KMS-11 (cell line): ENCODE measurements at regions not wholly inside any gene's neighbourhood (a gene's known extent, or its start where the extent isn't known, plus 50 kb on each side); places are given as distances from the start of the nearest gene placed in this dataset.

Experiments
- H2AFZ ChIP-seq: fragments of 200-600 bp; sonication (generic); 2 replicates; pipeline ENCODE4 v1.6.1; 2016; ENCODE audit warnings: antibody characterized with exemption, mixed run types, low read depth
- H3K27ac ChIP-seq: fragments of 200-600 bp; sonication (generic); 2 replicates; pipeline ENCODE4 v1.6.1; 2016; ENCODE audit warnings: mild to moderate bottlenecking, mixed run types
- H3K27me3 ChIP-seq: fragments of 200-600 bp; sonication (generic); 2 replicates; pipeline ENCODE4 v1.6.1; 2017; ENCODE audit warnings: mild to moderate bottlenecking, low read depth, mixed run types, moderate library complexity; ENCODE audit not compliant: insufficient read depth
- H3K36me3 ChIP-seq: fragments of 200-600 bp; sonication (generic); 2 replicates; pipeline ENCODE4 v1.6.1; 2017; ENCODE audit warnings: mild to moderate bottlenecking, mixed run types; ENCODE audit not compliant: insufficient read depth
- H3K4me1 ChIP-seq: fragments of 200-600 bp; sonication (generic); 2 replicates; pipeline ENCODE4 v1.6.1; 2016; ENCODE audit warnings: mild to moderate bottlenecking, low read depth, mixed run types; ENCODE audit not compliant: poor library complexity, severe bottlenecking
- H3K4me2 ChIP-seq: fragments of 200-600 bp; sonication (generic); 2 replicates; pipeline ENCODE4 v1.7.0; 2016; ENCODE audit warnings: mild to moderate bottlenecking, mixed run types
- H3K4me3 ChIP-seq: fragments of 200-600 bp; sonication (generic); IDR thresholded peaks from 2 replicates; pipeline ENCODE4 v1.6.1; 2017; ENCODE audit warnings: low read depth, low read length, mixed read lengths; ENCODE audit not compliant: insufficient read depth
- H3K79me2 ChIP-seq: fragments of 200-600 bp; sonication (generic); 2 replicates; pipeline ENCODE4 v1.6.1; 2016; ENCODE audit warnings: low read depth, mixed run types; ENCODE audit not compliant: insufficient read depth
- H3K9ac ChIP-seq: fragments of 200-600 bp; sonication (generic); 2 replicates; pipeline ENCODE4 v1.6.1; 2016; ENCODE audit warnings: mild to moderate bottlenecking, mixed run types
- H4K20me1 ChIP-seq: fragments of 200-600 bp; sonication (generic); 2 replicates; pipeline ENCODE4 v1.6.1; 2016; ENCODE audit warnings: mild to moderate bottlenecking, mixed run types; ENCODE audit not compliant: insufficient read depth
- TF ChIP-seq, protein P1 (sequence below): fragments of 200-600 bp; sonication (generic); conservative IDR thresholded peaks from 2 replicates; pipeline ENCODE4 v1.6.1; 2017; ENCODE audit warnings: low read depth, mild to moderate bottlenecking, antibody characterized with exemption, low read length, moderate library complexity, mixed read lengths

DNA sequence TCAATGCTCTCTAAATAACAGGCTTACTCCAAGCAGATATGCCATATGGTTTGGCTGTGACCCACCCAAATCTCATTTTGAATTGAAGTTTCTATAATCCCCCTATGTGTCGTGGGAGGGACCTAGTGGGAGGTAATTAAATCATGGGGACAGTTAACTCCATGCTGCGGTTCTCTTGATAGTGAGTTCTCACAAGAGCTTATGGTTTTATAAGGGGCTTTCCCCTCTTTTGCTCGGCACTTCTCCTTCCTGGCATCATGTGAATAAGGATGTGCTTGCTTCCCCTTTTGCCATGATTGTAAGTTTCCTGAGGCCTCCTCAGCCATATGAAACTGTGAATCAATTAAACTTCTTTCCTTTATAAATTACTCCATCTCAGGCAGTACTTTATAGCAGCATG, 302.7 kb upstream of the ZC3H15 start:
- Histone ChIP-seq H3K4me2 (no peak overlapping the region), H3K79me2 (no peaks in the 10 kb centered on the region), H3K4me3 (no peak overlapping the region), H3K4me1 (no peaks in the 10 kb centered on the region), H2AFZ (no peak overlapping the region), H3K27ac (no peak overlapping the region), H3K36me3 (no peaks in the 10 kb centered on the region), H3K27me3 (no peaks in the 10 kb centered on the region), H3K9ac (no peak overlapping the region), H4K20me1 (no peaks in the 10 kb centered on the region)
- TF ChIP-seq, protein P1, sequence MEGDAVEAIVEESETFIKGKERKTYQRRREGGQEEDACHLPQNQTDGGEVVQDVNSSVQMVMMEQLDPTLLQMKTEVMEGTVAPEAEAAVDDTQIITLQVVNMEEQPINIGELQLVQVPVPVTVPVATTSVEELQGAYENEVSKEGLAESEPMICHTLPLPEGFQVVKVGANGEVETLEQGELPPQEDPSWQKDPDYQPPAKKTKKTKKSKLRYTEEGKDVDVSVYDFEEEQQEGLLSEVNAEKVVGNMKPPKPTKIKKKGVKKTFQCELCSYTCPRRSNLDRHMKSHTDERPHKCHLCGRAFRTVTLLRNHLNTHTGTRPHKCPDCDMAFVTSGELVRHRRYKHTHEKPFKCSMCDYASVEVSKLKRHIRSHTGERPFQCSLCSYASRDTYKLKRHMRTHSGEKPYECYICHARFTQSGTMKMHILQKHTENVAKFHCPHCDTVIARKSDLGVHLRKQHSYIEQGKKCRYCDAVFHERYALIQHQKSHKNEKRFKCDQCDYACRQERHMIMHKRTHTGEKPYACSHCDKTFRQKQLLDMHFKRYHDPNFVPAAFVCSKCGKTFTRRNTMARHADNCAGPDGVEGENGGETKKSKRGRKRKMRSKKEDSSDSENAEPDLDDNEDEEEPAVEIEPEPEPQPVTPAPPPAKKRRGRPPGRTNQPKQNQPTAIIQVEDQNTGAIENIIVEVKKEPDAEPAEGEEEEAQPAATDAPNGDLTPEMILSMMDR: no peak

DNA sequence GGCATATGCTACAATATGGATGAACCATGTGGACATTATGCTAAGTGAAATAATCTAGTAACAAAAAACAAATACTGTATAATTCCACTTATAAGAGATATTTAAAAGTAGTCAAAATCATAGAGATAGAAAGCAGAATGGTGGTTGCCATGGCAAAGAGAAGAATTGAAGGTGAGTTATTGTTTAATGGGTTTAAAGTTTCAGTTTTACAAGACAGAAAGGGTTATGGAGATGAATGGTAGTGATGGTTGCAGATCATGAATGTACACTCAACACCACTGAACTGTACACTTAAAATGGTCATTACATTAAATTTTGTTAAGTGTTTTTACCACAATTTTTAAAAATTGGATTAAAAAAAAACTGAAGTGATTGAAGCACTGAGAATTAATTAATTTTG, 298.2 kb upstream of the ZC3H15 start:
- H4K20me1 ChIP-seq: no peaks in the 10 kb centered on the region
- no peak overlapping the region for H3K4me2 ChIP-seq
- H3K79me2 ChIP-seq: no peaks in the 10 kb centered on the region
- H3K27ac ChIP-seq: no peak overlapping the region
- no peak overlapping the region for H3K4me3 ChIP-seq
- TF ChIP-seq, protein P1: no peak
- H3K4me1 ChIP-seq: no peaks in the 10 kb centered on the region
- no peaks in the 10 kb centered on the region for H3K27me3 ChIP-seq
- no peak overlapping the region for H2AFZ ChIP-seq
- no peaks in the 10 kb centered on the region for H3K36me3 ChIP-seq
- no peak overlapping the region for H3K9ac ChIP-seq

DNA sequence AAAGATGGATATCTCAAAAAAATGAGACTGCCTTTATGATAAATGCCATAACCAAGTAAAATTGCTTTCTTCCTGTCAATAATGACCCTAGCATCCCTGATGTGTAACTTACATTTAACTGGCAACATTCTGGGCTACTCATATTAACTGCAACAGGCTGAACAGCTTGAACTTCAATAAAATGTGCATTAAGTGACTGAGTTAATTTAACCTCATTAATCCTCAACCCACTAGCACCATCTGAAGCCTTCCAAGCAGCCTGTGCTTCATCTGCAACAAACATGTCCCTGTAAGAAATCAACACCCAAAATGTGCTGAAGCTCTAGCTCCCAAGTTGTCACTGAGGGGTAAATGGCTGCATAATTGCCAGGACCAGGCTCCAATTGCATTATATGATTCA, 296.2 kb upstream of the ZC3H15 start:
- no peak overlapping the region for H2AFZ ChIP-seq
- no peak overlapping the region for H3K27ac ChIP-seq
- H3K79me2 ChIP-seq: no peaks in the 10 kb centered on the region
- H4K20me1 ChIP-seq: no peaks in the 10 kb centered on the region
- TF ChIP-seq, protein P1: no peak
- no peaks in the 10 kb centered on the region for H3K4me1 ChIP-seq
- no peak overlapping the region for H3K9ac ChIP-seq
- no peaks in the 10 kb centered on the region for H3K27me3 ChIP-seq
- no peaks in the 10 kb centered on the region for H3K36me3 ChIP-seq
- H3K4me2 ChIP-seq: no peak overlapping the region
- no peak overlapping the region for H3K4me3 ChIP-seq

DNA sequence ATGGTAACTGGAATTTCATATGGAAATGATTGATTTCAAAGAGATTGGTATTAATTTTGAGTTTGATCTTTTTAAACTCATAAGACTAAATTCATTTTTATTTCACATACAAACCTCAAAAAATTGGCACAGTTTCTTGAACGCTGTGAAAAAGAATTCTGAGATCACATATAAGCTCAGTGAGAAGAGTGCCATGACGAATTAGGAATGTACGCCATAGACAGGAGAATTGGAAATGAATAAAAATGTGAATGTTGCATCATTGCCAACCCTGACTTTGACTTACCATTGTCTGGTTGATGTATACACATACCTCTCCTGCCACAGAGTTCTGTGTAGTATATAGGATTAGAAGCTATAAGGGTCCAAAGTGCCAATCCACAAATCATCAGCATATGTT, 290.4 kb upstream of the ZC3H15 start:
- no peak overlapping the region for H3K4me3 ChIP-seq
- H3K36me3 ChIP-seq: no peaks in the 10 kb centered on the region
- no peak overlapping the region for H3K9ac ChIP-seq
- no peak overlapping the region for H2AFZ ChIP-seq
- H3K27ac ChIP-seq: no peak overlapping the region
- TF ChIP-seq, protein P1: no peak
- no peak overlapping the region for H3K4me2 ChIP-seq
- H3K4me1 ChIP-seq: no peaks in the 10 kb centered on the region
- no peaks in the 10 kb centered on the region for H3K27me3 ChIP-seq
- H3K79me2 ChIP-seq: no peaks in the 10 kb centered on the region
- H4K20me1 ChIP-seq: no peaks in the 10 kb centered on the region

DNA sequence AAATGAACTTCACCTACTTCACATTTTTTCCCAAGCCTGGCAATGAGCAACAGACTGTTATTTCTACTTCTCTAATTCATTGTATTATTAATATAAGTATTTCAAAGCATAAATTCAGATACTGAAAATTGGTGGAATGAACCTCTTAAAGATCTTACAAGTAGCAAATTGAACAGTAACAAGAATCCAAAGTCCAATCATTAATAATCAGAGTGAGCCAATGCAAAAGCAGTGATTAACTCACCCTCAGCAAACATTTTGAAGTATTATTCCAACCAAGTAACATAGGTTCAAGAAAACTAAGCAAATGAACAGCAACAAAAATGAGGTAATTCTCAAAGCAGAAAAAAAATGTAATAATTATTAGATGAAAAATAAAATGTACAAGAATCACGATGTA, 288.1 kb upstream of the ZC3H15 start:
- H3K4me3 ChIP-seq: no peak overlapping the region
- TF ChIP-seq, protein P1: no peak
- no peak overlapping the region for H3K4me2 ChIP-seq
- H3K4me1 ChIP-seq: no peaks in the 10 kb centered on the region
- H2AFZ ChIP-seq: no peak overlapping the region
- no peaks in the 10 kb centered on the region for H3K36me3 ChIP-seq
- no peaks in the 10 kb centered on the region for H3K27me3 ChIP-seq
- no peak overlapping the region for H3K27ac ChIP-seq
- H3K79me2 ChIP-seq: no peaks in the 10 kb centered on the region
- no peaks in the 10 kb centered on the region for H4K20me1 ChIP-seq
- no peak overlapping the region for H3K9ac ChIP-seq
